GM12891 (cell line): ENCODE measurements at regions not wholly inside any gene's neighbourhood (a gene's known extent, or its start where the extent isn't known, plus 50 kb on each side); places are given as distances from the start of the nearest gene placed in this dataset.

Experiments
- PAX5 ChIP-seq: IDR thresholded peaks from 2 replicates; pipeline ENCODE4 v1.6.1; 2011; ENCODE audit warnings: low read length, moderate library complexity, mild to moderate bottlenecking; ENCODE audit not compliant: insufficient read depth, severe bottlenecking
- POLR2A ChIP-seq: IDR thresholded peaks from 2 replicates; pipeline ENCODE4 v1.6.1; 2011; ENCODE audit warnings: low read depth, low read length, control low read depth
- POLR2AphosphoS5 ChIP-seq: IDR thresholded peaks from 2 replicates; pipeline ENCODE4 v1.6.1; 2011; ENCODE audit warnings: low read depth, low read length, control low read depth
- POU2F2 ChIP-seq: IDR thresholded peaks from 2 replicates; pipeline ENCODE4 v1.6.1; 2011; ENCODE audit warnings: low read depth, mild to moderate bottlenecking, control low read depth, low read length, moderate library complexity
- SPI1 ChIP-seq: IDR thresholded peaks from 2 replicates; pipeline ENCODE4 v1.6.1; 2011; ENCODE audit warnings: low read depth, low read length, control low read depth
- TAF1 ChIP-seq: IDR thresholded peaks from 2 replicates; pipeline ENCODE4 v1.6.1; 2011; ENCODE audit warnings: low read depth, low read length, control low read depth

DNA sequence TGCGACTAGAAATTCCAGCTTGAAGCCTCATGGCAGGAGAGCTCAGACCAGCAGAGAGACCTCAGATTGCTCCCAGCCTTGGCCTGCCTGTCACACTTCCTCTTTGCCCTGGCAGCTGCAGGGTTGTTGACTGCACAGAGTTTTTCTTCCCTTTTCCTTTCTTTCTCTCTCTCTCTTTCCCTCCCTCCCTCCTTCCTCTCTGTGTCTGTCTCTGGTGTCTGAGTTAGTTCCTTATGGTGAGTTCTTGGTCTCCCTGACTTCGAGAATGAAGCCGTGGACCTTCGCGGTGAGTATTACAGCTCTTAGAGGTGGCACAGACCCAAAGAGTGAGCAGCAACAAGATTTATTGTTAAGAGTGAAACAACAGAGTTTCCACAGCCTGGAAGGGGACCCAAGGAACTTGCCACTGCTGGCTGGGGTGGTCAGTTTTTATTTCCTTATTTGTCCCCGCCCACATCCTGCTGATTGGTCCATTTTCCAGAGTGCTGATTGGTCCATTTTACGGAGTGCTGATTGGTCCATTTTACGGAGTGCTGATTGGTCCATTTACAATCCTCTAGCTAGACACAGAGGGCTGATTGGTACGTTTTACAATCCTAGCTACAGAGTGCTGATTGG is 266.3 kb downstream of the RPS24 start:
- no peak for TF ChIP-seq POLR2AphosphoS5
- no peak for TF ChIP-seq POLR2A
- peak; percentile 82 for TF ChIP-seq SPI1
- no peak for TF ChIP-seq TAF1
- TF ChIP-seq POU2F2 = no peak
- no peak for TF ChIP-seq PAX5
